Neutrophil (primary cell): ENCODE measurements at regions not wholly inside any gene's neighbourhood (a gene's known extent, or its start where the extent isn't known, plus 50 kb on each side); places are given as distances from the start of the nearest gene placed in this dataset.

ENCODE experiments used
- H3K27ac ChIP-seq: fragments of 200-600 bp; sonication (generic); 2 replicates; pipeline ENCODE4 v1.5.1; 2016; ENCODE audit warnings: mild to moderate bottlenecking, moderate library complexity
- H3K27me3 ChIP-seq: fragments of 200-600 bp; sonication (generic); 2 replicates; pipeline ENCODE4 v1.6.0; 2016; ENCODE audit warnings: mild to moderate bottlenecking
- H3K36me3 ChIP-seq: fragments of 200-600 bp; sonication (generic); 2 replicates; pipeline ENCODE4 v1.5.1; 2017
- H3K4me1 ChIP-seq, 2 experiments: fragments of 200-600 bp in 1 of 2; sonication (generic) in 1 of 2; 1 replicate in 1 of 2; 2 replicates in 1 of 2; pipeline versions ENCODE4 v1.5.1 to v1.6.1; 2013 to 2016; ENCODE audit warnings: low read depth in 1 of 2, low read length in 1 of 2, mild to moderate bottlenecking in 1 of 2, moderate library complexity in 1 of 2; ENCODE audit not compliant: control insufficient read depth in 1 of 2, insufficient read depth in 1 of 2
- H3K4me3 ChIP-seq, 2 experiments: fragments of 200-600 bp in 1 of 2; sonication (generic) in 1 of 2; 1 replicate in 1 of 2; 2 replicates in 1 of 2; pipeline ENCODE4 v1.5.1; 2013 to 2016; ENCODE audit warnings: low read depth in 1 of 2, low read length in 1 of 2, mild to moderate bottlenecking in 1 of 2, moderate library complexity in 1 of 2
- H3K9me3 ChIP-seq: fragments of 200-600 bp; sonication (generic); 2 replicates; pipeline ENCODE4 v1.5.1; 2016
- CTCF ChIP-seq: fragments of 200-600 bp; sonication (generic); IDR thresholded peaks from 2 replicates; pipeline ENCODE4 v1.5.1; 2016; ENCODE audit warnings: antibody characterized with exemption

GRCh38 chr15:95464509-95464908, 866.0 kb upstream of the NR2F2 start:
- no peaks in the 10 kb centered on the region for H3K9me3 ChIP-seq
- no peaks in the 10 kb centered on the region for H3K27me3 ChIP-seq
- no peak for TF ChIP-seq CTCF
- H3K36me3 ChIP-seq = no peaks in the 10 kb centered on the region
- H3K4me1 ChIP-seq = no peaks in the 10 kb centered on the region
- H3K27ac ChIP-seq = no peak overlapping the region
- H3K4me3 ChIP-seq = no peak overlapping the region

GRCh38 chr15:95468820-95469219, 861.7 kb upstream of the NR2F2 start:
- H3K27me3 ChIP-seq = no peaks in the 10 kb centered on the region
- no peak overlapping the region for H3K27ac ChIP-seq
- no peaks in the 10 kb centered on the region for H3K36me3 ChIP-seq
- no peaks in the 10 kb centered on the region for H3K4me1 ChIP-seq
- no peak overlapping the region for H3K4me3 ChIP-seq
- no peak for TF ChIP-seq CTCF
- no peaks in the 10 kb centered on the region for H3K9me3 ChIP-seq

DNA sequence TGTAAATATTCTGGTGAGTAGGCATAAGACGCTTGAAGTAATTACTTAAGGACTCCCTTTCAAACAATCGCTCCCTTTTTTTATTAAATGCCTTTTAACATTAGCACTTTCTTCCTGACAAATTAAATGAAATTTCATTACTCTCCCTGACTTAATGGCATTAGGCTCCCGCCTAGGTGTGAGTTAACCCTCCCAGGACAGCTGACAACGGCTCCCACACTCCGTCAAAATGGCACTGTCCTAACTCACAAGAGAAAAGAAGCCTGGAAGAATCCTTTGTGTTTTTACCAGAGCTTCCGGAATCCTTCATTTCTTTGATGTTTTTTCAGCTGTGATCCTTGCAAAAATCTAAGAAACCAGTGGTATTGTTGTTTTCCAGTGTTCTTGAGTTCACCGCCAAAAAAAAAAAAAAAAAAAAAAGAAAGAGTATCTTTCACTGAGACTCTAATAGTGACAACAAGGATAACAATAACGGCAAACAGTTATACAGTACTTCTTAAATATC, 861.0 kb upstream of the NR2F2 start:
- H3K4me3 ChIP-seq = no peak overlapping the region
- H3K27ac ChIP-seq = no peak overlapping the region
- no peak for TF ChIP-seq CTCF
- H3K36me3 ChIP-seq = no peaks in the 10 kb centered on the region
- H3K4me1 ChIP-seq = no peaks in the 10 kb centered on the region
- H3K27me3 ChIP-seq = no peaks in the 10 kb centered on the region
- no peaks in the 10 kb centered on the region for H3K9me3 ChIP-seq

DNA sequence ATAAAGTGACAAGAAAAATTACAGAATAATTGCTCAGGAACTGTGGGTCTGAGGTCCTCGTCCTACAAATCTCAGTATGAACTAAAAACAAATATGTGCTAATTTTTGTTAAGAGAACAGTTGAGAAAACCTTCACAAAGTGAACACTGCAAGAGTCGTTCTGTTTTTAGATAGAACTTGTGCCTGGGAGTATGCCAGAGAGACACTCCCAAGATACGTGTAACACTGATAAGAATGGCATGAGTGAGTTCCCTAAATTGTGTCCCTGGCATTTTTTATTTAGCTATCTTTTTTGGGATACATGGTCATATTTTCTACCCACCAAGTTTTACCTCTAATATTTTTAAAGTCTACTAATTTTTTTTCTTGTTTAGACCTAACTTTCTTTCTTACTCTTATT, 860.0 kb upstream of the NR2F2 start:
- Histone ChIP-seq H3K9me3 (no peaks in the 10 kb centered on the region), H3K4me1 (no peaks in the 10 kb centered on the region), H3K4me3 (no peak overlapping the region), H3K27ac (no peak overlapping the region), H3K27me3 (no peaks in the 10 kb centered on the region), H3K36me3 (no peaks in the 10 kb centered on the region)
- no peak for TF ChIP-seq CTCF

DNA sequence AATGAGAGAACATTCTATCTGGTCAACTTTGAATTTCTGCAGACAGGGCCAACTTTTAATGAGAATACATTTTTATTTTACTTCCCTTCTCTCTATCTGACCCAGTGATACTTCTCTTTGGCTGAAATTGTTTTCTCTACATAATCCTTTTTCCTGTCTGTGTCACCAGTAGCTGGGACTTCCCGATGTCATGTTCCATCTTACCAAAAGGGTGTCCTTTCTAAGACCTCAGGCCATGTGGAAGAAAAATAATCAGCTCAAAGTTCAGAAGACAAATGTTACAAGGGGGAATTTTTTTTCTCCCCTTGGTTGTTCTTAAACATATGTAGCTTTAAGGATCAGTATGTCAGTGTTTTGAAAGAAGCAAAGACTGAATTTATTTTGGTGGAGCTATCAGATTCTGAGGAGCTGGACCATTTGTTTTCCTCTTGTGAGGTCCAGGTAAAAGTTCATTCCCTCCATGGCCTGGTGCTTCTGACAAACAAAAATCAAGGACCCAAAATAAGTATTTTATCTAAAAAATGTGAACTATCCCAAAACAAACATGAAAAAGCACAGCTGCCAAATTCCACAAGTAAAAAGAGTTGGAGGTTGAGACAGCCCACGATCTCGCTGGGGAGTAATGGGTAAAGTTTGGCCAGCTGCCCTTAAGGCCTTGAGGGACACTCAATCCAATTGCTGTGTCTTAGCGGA, 859.4 kb upstream of the NR2F2 start:
- no peaks in the 10 kb centered on the region for H3K4me1 ChIP-seq
- TF ChIP-seq CTCF = no peak
- no peaks in the 10 kb centered on the region for H3K36me3 ChIP-seq
- no peak overlapping the region for H3K4me3 ChIP-seq
- H3K9me3 ChIP-seq = no peaks in the 10 kb centered on the region
- H3K27me3 ChIP-seq = no peaks in the 10 kb centered on the region
- H3K27ac ChIP-seq = no peak overlapping the region
